HG03565 (cell line): ENCODE measurements at regions not wholly inside any gene's neighbourhood (a gene's known extent, or its start where the extent isn't known, plus 50 kb on each side); places are given as distances from the start of the nearest gene placed in this dataset.
"Not testable (repeated sequence)": the region's sequence is repeated elsewhere in the genome, so short reads cannot be mapped to it uniquely, and the experiment has no call there.

Experiments
- ATAC-seq: cut with Tn5 transposase; IDR thresholded peaks from one replicate; pipeline ENCODE4 v1.9.1; 2021; ENCODE audit warnings: mild to moderate bottlenecking, moderate library complexity; ENCODE audit not compliant: unreplicated experiment

DNA sequence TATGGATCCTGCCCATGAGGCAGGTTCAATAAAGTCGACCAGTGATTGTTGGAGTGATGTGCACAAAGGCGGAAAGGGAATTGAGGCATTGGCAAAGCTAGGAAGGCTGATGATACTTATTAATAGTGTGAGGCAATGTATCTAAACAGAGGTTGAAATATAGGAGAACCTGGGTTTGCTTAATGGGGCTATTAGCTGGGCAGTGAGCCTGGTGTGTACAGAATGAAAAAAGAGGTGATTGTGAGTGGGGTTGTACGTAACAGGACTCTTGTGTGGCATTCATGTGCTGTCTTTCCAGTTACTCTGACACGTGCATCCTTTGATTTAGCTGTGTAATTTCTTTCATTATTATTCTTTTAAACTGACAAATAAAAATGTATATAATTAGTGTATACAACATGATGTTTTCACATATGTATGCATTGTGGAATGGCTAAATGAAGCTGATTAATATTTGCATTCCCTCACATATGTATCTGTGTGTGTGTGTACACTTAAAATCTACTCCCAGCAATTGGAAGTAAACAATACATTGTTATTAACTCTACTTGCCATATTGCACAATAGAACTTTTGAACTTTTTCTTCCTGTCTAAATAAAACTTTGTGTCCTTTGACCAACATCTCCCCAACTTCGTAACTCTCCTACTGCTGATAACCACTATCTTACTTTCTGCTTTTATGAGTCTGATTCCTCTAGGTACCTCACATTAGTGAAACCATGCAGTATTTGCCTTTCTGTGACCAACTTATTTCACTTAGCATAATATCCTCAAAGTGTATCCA, 220.5 kb upstream of the SLC35B3 start:
- ATAC-seq: no peak

DNA sequence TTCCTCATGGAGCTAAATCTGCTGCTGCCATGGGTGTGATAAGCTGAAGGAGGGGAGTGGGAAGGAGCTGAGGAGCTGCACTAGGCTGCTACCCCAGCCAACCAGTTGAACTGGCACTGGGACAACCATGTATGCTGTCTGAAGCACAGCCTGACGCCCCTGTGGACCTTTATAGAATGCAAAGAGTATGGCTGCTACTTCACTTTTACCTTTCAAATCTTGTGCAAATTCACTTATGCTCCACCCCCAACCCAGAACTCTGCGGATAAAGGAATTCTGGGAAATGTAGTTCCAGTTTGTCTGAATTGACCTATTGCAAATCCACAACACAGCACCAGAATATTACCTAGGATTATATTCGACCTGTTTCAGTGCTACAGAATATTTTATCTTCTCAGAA, 217.4 kb upstream of the SLC35B3 start:
- ATAC-seq: no peak

DNA sequence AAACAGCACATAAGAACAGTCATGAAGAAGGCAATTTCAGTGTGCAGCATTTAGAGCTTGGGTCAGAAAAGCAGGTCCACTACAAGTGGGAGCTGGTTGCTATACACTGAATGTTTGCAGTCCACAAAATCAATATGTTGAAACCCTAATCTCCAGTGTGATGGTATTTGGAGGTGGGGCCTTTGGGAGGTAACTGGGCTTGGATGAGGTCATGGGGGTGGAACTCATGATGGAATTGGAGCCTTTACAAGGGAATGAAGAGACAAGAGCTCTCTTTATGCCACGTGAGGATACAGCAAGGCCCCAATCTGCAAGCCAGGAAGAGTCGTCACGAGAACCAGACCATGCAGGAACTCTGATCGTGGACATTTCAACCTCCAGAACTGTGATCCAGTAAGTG, 216.7 kb upstream of the SLC35B3 start:
- ATAC-seq: no peak

DNA sequence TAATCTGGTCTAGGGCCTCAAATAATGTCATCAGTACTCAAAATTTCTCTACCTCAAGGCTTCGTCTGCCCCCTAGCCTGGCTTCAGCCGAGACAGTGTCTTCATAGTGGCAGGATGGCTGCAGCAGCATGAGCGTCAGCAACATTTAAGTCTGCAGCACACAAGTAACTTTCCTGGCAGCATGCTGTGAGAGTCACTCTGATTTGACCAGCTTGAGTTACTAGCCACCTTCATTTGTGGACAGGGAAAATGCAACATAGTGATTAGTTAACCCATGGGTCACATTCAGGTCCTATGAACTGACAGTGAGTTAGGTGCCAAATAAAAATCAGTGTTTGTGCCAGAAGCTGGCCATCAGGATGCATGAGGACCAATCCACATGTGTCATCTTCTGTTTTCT, 209.9 kb upstream of the SLC35B3 start:
- no peak for ATAC-seq

DNA sequence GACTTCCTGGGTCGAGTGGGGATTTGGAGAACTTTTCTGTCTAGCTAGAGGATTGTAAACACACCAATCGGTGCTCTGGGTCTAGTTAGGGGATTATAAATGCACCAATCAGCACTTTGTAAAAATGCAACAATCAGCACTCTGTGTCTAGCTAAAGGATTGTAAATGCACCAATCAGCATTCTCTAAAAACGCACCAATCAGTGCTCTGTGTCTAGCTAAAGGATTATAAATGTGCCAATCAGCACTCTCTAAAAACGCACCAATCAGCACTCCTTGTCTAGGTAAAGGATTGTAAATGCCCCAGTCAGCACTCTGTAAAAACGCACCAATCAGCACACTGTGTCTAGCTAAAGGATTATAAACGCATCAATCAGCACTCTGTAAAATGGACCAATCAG, 209.0 kb upstream of the SLC35B3 start:
- ATAC-seq: no peak

DNA sequence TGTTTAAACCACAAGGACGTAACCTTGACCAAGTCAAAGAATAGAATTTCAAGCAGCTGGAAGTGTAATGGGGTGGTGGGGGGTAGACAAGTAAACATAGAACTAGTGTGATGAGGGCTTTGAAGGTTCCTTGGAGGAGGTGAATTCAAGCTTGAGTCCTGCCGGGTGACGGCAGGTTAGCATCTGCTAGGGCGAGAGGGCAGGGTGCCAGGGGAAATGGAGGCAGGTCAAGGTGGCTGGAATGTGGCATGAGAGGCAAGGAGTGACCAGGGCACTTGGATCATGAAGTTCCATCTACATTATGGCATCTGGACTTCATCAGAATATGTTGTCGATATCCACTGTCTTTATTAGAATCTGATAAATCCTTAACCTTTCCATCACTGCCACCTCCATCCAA, 207.5 kb upstream of the SLC35B3 start:
- ATAC-seq: no peak

DNA sequence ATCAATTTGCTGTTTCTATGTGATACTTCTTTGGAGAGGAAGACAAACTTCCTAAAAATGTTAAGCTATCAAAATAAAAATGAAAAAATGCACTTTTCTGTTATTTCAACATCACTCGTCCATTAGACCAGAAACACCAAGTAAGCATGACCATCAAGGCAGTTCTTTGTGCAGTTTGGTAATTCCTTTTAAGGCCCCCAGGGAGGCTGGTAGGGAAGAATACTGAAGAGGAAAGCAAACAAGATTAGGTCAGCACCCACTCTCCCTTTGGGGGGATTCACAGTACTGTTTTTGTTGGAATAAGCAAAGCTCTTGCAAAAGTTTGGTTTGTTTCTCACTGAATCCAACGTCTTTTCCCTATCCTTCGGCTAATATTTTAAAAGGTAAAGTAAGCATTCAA, 206.8 kb upstream of the SLC35B3 start:
- no peak for ATAC-seq

DNA sequence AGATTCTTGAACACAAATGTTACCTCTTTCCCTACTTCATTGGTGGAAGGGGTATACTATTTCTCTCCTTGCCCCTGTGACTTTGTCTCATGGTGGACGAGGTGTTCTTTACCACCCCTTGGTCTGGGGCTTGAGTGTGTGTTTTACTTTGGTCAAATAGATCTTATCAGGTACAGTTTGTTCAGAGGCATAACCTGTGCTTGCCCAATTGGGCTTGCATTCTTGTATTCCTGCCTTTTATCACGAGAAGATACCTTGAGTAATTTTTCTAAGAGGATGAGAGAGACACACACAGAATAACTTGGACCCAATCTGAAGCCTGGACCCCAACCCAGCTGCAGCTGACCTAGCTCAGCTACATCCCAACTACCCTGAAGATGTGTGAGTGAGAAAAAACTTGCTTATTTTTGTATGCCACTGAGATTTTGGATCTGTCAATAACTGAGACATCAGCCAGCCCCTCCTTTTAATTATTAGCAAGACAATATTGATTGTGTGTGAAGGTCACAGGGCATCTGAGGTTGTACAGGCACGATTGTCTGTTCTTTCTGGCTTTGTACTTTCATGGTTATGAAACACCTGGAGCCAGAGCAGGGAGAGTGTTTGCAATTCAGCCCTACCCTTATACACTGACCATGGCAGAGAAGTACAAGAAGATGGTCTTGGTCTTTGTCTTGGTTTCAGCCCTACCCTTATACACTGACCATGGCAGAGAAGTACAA, 204.7 kb upstream of the SLC35B3 start:
- ATAC-seq: no peak

DNA sequence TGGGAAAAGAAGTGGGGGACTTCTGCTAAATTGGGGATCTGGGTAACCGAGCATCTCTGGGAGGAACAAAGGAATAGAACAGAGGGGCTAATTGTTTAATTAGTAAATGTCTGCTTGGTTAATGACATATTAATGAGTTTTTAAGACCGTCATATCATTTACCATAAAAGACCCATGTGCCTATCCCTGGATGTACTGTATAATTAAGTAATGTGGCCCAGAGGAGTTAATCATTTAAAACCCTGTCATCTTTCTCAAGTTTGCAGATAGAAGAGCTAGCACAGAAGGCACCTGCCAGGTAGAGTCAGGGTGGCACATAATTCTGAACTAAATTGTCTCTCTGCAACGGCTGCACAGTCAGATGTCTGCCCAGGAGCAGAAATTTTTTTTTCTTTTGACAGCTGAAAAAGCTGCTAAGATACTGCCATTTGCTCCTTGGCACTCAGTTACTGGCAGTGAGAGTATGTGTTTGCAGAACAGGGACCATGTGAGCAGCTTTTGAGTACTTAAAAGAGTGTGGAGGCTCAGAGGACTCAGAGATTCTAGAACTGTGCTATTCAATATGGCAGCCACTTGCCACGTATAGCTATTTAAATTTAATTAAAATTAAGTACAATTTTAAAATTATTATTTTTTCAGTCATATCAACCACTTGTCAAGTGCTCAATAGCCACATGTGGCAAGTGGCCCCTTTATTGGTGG, 202.7 kb upstream of the SLC35B3 start:
- no peak for ATAC-seq

DNA sequence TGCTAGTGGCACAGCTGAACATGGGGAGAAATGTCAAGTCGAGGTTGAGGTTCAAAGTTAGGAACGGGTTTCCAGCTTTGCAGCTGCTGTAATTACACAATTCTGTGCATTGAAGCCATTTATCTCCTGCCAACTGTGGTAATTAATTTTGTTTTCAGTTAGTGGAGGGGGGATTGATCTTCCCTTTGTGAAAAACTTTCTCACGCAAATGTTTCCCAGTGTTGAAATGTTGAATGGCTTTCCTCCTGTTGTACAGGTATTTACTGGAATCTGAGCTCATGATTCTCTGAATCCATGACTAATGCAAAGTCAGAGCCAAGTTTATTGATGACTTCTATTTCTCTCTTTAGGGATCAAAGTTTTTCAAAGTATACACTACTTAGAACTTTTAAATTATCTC, 198.4 kb upstream of the SLC35B3 start:
- ATAC-seq: no peak

DNA sequence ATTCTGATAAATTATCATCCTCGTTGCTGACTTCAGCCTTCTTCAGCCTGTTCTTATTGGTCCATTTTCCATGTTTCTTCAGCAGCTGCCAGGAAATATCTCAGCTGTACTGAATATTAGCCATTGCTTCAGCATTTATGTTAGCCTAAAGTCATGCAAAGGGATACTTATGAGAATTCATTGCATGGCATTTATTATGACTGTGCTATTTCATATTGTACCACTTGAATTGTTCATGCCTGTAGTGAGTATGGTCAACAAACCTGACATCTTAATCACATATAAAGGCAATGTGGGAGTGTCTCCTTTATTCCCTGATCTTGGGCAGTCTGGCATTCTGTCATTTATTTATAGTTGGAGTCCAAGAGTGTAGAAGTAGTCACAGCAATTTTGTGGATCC, 193.4 kb upstream of the SLC35B3 start:
- no peak for ATAC-seq

DNA sequence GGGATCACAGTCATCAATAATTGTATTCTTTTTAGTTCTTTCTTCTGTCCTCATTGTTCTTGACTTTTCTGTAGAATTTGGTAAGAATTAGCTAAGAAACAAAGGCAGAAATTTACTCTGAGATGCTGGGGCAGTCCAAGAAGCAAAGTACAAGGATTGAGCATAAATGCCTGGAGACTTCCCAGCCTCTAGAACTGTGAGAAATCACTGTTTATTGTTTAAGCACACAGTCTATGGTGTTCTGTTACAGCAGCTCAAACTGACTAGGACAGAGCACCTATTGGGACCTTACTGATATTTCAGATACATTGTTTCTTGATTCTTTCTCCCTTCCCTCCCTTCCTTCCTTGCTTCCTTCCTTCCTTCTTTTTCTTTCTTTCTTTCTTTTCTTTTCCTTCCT, 192.7 kb upstream of the SLC35B3 start:
- ATAC-seq: no peak

DNA sequence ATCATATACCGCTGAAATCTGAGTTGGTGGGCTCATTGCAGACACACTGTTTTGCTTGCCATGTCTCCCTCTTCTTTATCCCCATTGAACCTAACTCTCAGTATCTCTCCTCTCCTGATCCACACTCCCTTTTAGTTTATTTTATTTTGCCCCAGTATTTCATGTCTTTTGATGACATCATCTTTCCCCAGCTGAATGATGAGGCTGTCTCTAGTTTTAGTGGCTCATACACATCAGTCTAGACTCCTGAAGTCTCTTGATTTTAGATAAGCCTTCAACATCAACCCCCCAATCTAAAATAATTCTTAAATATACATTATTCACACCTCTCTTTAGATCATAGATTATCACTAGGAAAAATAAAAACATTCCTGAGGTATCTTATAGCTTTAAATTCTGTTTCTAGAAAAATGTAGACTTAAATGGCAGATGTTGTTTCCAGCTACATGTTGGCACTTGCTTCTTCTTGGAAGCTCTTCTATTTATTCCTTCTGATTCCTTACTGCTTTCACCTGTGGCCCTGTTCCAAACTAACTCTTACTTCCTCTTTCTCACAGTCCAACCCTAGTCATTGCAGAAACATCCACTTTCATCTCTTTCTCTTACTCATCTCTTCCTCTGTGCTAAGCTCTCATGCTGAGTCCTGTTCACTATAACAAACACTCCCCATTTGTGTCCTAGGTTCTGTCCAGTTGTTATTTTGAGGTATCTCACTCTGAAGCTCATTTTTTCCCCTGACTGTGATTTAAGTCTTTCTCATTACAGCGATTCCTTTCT, 191.9 kb upstream of the SLC35B3 start:
- peak; percentile 98 for ATAC-seq

DNA sequence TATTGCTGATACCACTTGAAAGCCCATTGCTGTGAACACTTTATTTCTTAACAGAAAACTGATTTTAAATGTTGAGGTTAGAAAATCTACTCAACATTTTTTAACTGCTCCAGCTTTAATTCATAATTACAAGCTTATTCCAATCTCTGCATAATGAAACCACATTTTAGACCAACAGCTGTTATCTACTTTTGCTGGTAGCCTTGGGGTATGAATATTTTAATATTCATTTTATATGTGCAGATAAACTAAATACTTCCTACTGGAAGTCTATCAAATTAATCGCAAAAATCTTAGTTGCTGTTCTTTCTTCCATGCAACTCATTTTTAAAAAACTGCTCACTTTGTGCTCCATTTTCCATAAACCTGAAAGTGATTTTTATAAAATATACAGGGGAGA, 189.3 kb upstream of the SLC35B3 start:
- ATAC-seq: no peak

DNA sequence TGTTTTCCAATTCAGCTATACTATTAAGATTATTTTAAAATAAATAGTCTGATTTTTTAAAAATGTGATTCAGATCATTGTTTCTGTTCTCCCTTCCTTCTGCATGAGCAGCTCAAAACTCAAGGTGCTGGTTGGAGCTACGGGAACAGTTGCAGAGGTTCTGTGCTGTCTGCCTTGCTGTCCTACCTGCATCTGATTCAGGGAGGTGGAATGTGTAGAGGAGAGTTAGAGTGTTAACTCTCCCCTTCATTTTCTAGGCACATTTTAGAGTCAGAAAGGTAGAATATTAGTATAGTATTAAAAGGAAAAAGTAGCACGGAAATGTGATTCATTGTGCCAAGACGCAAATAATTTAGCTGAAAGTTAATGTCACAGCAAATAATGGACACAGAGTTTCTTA, 188.1 kb upstream of the SLC35B3 start:
- no peak for ATAC-seq

DNA sequence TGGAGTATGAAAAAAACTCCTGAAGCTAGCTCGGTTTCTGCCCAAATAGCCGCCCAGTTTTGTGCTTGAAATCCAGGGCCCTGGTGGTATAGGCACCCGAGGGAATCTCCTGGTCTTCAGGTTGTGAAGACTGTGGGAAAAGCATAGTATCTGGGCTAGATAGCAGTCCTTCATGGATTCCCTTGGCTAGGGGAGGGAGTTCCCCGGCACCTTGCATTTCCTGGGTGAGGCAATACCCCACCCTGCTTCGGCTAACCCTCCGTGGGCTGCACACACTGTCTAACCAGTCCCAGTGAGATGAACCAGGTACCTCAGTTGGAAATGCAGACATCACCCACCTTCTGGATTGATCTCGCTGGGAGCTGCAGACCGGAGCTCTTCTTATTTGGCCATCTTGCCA, 184.5 kb upstream of the SLC35B3 start:
- ATAC-seq: no peak

DNA sequence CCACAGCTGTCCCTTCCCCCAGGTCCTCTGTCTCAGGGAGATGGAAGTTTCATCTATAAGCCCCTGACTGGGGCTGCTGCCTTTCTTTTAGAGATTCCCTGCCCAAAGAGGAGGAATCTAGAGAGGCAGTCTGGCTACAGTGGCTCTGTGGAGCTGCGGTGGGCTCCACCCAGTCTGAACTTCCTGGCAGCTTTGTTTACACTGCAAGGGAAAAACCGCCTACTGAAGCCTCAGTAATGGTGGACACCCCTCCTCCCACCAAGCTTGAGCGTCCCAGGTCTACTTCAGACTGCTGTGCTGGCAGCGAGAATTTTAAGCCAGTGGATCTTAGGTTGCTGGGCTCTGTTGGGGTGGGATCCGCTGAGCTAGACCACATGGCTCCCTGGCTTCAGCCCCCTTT, 184.1 kb upstream of the SLC35B3 start:
- not testable (repeated sequence) for ATAC-seq

DNA sequence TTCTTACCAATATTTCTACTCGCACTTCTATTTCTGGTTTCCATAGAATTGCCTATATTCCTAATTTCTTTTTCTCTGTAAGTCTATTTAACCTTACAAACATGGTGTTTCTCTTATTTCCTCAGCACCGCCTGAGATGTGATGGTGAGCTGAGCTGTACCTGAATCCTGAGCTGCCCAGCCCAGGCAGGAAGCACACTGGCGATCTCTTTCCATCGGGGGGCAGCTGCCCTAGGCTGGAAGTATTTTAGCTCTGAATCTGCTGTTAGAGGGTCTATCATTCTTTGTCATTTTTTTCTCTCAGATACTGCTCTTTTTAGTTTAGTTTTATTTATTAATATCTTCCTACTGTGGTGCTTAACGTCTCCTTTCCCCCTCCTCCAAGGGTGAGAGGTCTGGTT, 173.4 kb upstream of the SLC35B3 start:
- no peak for ATAC-seq

DNA sequence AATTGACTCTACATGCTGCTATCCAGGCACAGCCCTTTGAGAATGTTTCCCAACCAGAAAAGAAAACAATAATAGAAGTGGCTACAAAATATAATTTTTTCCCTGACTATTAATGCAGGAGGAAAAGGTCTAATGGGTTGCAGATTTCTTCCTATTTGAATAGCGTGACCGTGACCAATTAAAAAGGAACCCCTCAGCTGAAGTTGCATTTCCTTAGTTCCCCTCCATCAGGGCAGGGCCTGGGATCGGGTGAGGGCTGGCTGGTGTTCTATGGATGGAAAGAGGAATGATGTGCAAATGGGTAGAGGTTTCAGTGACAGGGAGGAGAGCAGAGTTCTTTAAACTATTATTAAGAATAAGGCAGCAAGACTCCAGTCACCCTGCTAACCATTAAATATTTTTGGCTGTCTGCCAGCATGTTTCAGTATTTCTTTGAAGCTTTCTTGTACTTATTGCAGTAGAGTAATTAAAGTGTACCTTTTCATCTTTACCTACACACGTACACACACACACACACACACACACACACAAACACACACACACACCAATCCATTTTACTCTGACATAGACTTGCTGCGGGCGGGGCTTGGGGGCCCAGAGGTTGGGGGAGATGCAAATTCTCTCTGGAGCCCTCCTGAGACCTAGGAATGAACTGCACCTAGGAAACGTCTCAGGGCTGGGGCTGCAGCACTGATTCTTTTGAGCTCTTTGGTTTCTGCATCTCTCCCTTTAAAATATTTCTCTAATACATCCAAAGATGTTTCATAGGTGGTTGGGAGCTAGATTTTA, 154.8 kb upstream of the SLC35B3 start:
- ATAC-seq: no peak

DNA sequence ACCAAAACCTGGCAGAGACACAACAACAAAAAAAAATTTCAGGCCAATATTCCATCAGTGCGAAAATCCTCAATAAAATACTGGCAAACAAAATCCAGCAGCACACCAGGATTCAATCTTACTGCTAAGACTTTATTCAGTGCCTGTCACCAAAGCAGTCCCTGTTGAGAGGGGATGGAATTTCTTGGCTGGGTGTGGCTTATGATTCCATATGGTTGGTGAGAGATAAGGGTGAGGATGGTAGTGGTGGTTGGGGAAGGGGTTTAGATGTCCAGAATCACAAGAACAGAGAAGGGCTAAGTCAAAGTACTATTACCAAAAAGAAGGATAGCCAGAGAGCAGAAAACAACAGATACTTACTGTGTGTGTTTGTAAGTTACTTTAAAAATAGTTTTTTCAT, 152.8 kb upstream of the SLC35B3 start:
- no peak for ATAC-seq
